HT-29 (cell line): ENCODE measurements at regions not wholly inside any gene's neighbourhood (a gene's known extent, or its start where the extent isn't known, plus 50 kb on each side); places are given as distances from the start of the nearest gene placed in this dataset.
"Not testable (repeated sequence)": the region's sequence is repeated elsewhere in the genome, so short reads cannot be mapped to it uniquely, and the experiment has no call there.

Experiments used
- DNase-seq: peaks from one replicate; pipeline ENCODE4 v3.0.0-alpha.2; 2015; ENCODE audit warnings: low spot score

GRCh38 chr6:142633317-142633716 lies 311.7 kb downstream of the HIVEP2 start:
- no peak for DNase-seq

- DNase-seq: no peak
Observed at GRCh38 chr6:142635130-142635529, 309.8 kb downstream of the HIVEP2 start.

GRCh38 chr6:142637624-142638351 lies 307.2 kb downstream of the HIVEP2 start:
- no peak for DNase-seq

DNA sequence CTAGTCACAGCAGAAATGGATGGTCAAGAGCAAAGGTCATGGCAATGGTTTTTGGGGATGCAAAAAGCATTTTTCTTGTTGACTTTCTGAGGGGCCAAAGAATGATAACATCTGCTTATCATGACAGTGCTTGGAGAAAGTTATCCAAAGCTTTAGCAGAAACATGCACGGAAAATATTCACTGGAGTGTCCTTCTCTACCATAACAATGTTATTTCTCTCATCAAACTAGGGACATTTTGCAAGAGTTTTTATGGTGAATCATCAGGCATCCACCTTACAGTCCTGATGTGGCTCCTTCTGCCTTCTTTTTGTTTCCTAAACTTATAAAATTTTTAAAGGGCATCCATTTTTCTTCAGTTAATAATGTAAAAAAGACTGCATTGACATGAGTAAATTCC lies 302.3 kb downstream of the HIVEP2 start:
- no peak for DNase-seq

DNA sequence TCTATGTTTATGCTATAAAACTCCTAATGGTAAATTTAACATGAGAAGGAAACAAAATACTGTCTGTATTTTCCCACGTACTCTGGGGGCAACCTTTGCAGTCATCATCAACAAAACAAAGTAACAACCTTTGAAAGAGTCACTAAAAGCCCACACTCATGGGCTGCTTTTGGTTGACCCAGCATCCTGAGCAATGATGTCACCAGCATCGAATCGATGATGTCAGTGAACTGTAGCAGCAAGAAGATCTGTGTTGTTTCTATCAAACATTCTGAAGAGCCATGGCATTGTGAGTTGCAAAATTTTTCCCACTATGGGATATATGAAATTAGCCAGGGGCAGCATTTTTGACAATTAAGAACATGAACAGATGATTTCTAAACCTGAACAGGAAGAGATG lies 300.1 kb downstream of the HIVEP2 start:
- DNase-seq: no peak

GRCh38 chr6:142645663-142646062 lies 299.3 kb downstream of the HIVEP2 start:
- no peak for DNase-seq

GRCh38 chr6:142647449-142648035 lies 297.4 kb downstream of the HIVEP2 start:
- DNase-seq: no peak

DNA sequence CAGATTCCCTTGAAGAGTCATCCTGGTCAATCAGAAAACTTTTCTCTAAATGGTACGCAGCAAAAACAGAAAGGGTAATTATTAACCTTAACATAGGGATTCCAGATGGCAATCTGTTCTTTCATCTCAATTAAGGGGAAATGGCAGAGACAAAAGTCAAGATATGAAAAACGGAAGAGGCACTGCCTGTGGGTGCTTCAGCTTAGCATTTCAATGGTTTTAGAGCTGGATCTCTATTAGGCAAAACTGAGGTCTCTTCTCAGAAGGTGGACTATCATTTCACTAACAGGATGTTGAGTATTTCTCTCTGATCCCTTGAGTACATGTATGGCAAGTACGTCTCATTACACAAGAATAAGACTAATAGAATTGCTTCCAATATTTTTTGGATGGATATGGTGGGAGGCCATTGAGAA lies 296.9 kb downstream of the HIVEP2 start:
- peak; percentile 37 for DNase-seq

DNA sequence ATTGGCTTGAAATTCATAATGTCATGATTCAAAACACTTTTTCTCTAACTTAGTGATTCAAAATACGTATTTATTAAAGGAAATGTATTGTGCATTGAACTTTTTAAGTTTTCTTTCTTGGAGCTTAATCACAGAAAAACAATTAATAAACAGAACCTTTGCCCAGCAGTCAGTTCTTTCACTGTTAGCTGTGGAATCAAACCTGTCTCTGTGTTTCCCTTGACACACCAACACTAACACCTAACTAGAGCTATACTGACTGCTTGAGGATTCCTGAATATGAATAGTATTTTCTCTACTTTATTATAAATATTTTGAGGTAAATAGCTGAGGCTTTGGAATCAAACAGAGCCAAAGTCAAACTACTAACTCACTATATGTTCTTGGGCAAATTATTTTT lies 296.4 kb downstream of the HIVEP2 start:
- DNase-seq: no peak

- not testable (repeated sequence) for DNase-seq
Observed at GRCh38 chr6:142649438-142650234, 295.3 kb downstream of the HIVEP2 start.

DNA sequence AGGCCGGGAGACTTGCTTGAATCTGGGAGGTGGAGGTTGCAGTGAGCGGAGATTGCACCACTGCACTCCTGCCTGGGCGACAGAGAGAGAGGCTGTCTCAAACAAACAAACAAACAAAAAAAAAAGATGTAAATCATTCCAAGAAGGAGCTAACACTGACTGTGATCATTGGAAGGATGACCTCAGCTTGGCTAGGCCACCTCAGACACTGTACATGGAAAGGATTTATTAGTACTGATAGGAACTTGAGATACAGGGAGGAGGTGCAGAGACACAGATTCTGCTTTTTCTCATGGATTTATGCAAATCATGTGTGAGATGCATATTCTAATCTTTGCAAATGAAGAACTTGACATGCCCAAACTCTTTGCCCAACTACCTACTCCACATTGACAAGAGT lies 293.6 kb downstream of the HIVEP2 start:
- DNase-seq: no peak

DNA sequence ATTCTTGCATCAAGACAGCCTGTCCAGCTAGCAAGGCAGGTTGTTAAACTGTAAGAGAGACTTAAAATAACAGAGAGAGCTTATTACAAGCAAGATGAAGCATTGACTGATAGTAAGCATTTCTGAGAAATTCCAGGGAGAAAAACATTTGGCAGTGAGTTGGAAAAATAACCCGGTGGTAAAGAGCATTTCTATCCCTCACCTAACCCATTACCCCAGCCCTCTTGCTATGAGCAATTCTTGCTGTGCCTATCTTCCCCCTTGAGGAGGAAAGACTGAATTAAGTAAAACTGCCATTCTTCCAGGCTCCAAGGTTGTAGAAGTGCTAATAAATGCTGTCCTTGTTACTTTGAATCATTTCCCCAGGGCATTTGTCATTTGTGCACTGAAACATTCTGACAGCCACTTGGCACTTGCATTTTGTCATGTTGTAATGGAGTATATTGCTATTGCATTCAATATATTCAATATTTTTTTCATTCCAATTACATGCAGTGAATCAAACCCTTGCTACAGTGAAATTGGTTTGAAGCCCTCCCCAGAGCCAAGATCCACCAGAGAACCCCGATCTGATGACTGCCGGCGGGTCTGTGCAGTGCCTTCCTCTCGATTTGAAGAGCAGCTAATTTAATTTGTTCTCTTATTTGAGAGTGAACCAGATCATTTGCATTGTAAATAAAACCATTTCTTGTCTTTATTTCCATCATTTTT lies 291.1 kb downstream of the HIVEP2 start:
- DNase-seq: no peak

DNA sequence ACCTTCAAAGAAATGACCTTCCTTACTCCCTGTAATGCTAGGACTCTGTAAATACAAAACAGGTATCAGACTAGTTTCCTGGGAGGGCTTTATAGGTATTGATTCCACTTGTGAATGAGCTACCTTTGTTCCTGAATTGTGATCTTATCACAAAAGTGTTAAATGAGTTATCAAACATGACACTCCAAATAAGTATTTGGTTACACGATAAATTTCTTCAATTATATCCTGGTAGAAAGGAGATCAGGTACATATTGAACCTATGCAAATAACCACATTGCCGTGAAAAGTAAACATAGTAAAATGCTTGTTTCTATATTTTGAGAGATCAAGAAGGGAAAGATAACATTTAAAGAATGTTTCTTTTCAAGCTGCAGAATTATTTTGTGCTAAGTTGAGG lies 285.3 kb downstream of the HIVEP2 start:
- DNase-seq: peak; percentile 11

- no peak for DNase-seq
Observed at GRCh38 chr6:142665393-142665792, 279.6 kb downstream of the HIVEP2 start.

DNA sequence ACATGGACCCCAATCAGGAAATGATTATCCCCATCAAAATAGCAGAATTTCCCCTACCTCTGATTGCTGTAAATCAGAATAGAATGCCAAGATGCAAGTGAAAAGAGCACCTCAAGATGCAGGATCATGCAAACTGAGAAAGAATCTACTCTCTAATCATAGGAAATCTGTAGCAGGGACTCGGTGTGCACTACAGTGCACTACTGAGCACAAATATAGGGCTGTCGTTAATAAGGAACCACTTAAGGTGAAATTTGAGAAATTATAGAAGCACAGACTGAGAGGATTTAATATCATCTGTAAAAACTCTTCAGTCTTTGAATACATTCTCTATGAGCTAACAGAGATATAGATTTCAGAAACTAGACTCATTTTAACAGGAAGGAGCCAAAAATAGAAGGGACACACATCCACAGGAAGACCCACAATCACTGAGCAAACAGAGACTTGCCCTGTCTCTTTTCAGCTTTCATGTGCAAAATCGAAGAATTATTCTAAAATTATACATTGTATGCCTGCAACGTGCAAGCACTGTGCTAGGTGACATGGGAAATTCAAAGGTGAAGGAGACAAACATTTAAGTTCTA lies 278.3 kb downstream of the HIVEP2 start:
- DNase-seq: no peak

- no peak for DNase-seq
Observed at GRCh38 chr6:142669471-142670351, 275.3 kb downstream of the HIVEP2 start.

- no peak for DNase-seq
Observed at GRCh38 chr6:142671791-142672190, 273.2 kb downstream of the HIVEP2 start.

GRCh38 chr6:142675517-142675916 lies 269.5 kb downstream of the HIVEP2 start:
- no peak for DNase-seq

GRCh38 chr6:142676027-142676443 lies 268.9 kb downstream of the HIVEP2 start:
- no peak for DNase-seq

DNA sequence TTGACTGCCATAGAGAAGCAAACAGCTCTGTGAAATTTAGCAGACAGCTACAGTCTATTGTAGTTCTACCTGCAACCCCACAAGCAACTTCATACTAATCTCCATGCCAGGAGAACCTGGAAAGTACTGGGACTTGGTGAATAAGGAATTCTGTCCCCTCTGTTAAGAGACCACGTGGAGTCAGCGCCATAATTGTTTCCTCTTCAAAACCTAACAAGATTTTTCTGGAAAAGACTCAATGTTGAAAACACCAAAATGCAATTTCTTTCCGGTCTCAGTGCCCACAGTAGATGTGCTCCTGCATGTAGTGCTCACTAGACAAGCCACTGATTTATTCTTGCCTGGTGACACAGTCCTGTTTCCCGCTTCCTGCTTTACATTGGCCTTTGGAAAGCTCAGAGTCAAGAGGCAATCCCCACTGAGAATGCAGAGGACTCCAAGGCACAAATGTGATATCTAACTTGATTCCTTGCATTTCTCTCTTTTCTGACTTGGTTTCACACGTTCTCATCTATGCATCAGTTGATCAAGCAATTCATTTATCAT lies 268.3 kb downstream of the HIVEP2 start:
- DNase-seq: no peak
